Fibroblast of the aortic adventitia (primary cell): ENCODE measurements at regions not wholly inside any gene's neighbourhood (a gene's known extent, or its start where the extent isn't known, plus 50 kb on each side); places are given as distances from the start of the nearest gene placed in this dataset.

ENCODE experiments used
- DNase-seq: peaks from one replicate; pipeline ENCODE4 v3.0.0-alpha.2; 2010; ENCODE audit warnings: low read depth
- H3K4me3 ChIP-seq: 2 replicates; pipeline ENCODE4 v1.5.1; 2011; ENCODE audit warnings: low read depth, mild to moderate bottlenecking, control low read depth, low read length, moderate library complexity
- CTCF ChIP-seq: IDR thresholded peaks from 2 replicates; pipeline ENCODE4 v1.5.1; 2011; ENCODE audit warnings: mild to moderate bottlenecking, low read length, control low read depth, inconsistent platforms; ENCODE audit not compliant: insufficient read depth

GRCh38 chr14:71212093-71212492 is 304.8 kb downstream of the PCNX1 start:
- no peak for TF ChIP-seq CTCF
- DNase-seq = no peak
- H3K4me3 ChIP-seq = no peak overlapping the region

- no peak overlapping the region for H3K4me3 ChIP-seq
- no peak for DNase-seq
- no peak for TF ChIP-seq CTCF
Observed at GRCh38 chr14:71212683-71213107, 305.4 kb downstream of the PCNX1 start.

GRCh38 chr14:71214241-71214640 is 307.0 kb downstream of the PCNX1 start:
- no peak overlapping the region for H3K4me3 ChIP-seq
- DNase-seq = no peak
- TF ChIP-seq CTCF = no peak

- no peak for TF ChIP-seq CTCF
- no peak overlapping the region for H3K4me3 ChIP-seq
- no peak for DNase-seq
Observed at GRCh38 chr14:71220462-71220861, 313.2 kb downstream of the PCNX1 start.

GRCh38 chr14:71221119-71221518 is 313.9 kb downstream of the PCNX1 start:
- no peak for DNase-seq
- H3K4me3 ChIP-seq = no peak overlapping the region
- TF ChIP-seq CTCF = no peak

- no peak for TF ChIP-seq CTCF
- H3K4me3 ChIP-seq = no peak overlapping the region
- peak; percentile 45 for DNase-seq
Observed at GRCh38 chr14:71225113-71225512, 317.9 kb downstream of the PCNX1 start.

- DNase-seq = no peak
- H3K4me3 ChIP-seq = no peak overlapping the region
- TF ChIP-seq CTCF = no peak
Observed at GRCh38 chr14:71228711-71229110, 321.5 kb downstream of the PCNX1 start.
